ENCODE measurements at regions not wholly inside any gene's neighbourhood (a gene's known extent, or its start where the extent isn't known, plus 50 kb on each side); places are given as distances from the start of the nearest gene placed in this dataset.

GRCh38 chr3:194998417-194998816, 272.5 kb downstream of the XXYLT1 start:
- no peak for TF ChIP-seq POLR2AphosphoS5 (IDR thresholded peaks at IDR 0.05; ENCODE audit: low read depth, low read length)
- TF ChIP-seq TAF1 (IDR thresholded peaks at IDR 0.05; ENCODE audit: borderline replicate concordance, insufficient read depth, low read length), result no peak

Measured in PFSK-1 (cell line).